Natural killer cell (primary cell): ENCODE measurements at regions not wholly inside any gene's neighbourhood (a gene's known extent, or its start where the extent isn't known, plus 50 kb on each side); places are given as distances from the start of the nearest gene placed in this dataset.

Source experiments
- ATAC-seq, 3 donors: fragments of 150-1000 bp in 2 of 3; fragments of 200-7000 bp in 1 of 3; cut with Tn5 transposase; 1 replicate in 1 of 3; 2 replicates in 2 of 3; pipeline ENCODE4 v1.10.0; 2021; ENCODE audit warnings: mild to moderate bottlenecking in 2 of 3, moderate library complexity in 2 of 3
- DNase-seq, 2 donors: peaks; one replicate each; pipeline versions ENCODE4 v3.0.0 to v3.0.0-alpha.2; 2013 to 2021; ENCODE audit warnings: mixed read lengths in 1 of 2
- H3K27ac ChIP-seq: one replicate; pipeline ENCODE4 v1.5.1; 2013; ENCODE audit warnings: mild to moderate bottlenecking, low read length
- H3K27me3 ChIP-seq: one replicate; pipeline ENCODE4 v1.6.1; 2013; ENCODE audit warnings: low read length; ENCODE audit not compliant: control insufficient read depth, insufficient read depth
- H3K36me3 ChIP-seq: one replicate; pipeline ENCODE4 v1.6.1; 2013; ENCODE audit warnings: low read length; ENCODE audit not compliant: control insufficient read depth, insufficient read depth
- H3K4me1 ChIP-seq: one replicate; pipeline ENCODE4 v1.6.1; 2013; ENCODE audit warnings: low read length; ENCODE audit not compliant: control insufficient read depth, insufficient read depth
- H3K4me3 ChIP-seq: one replicate; pipeline ENCODE4 v1.5.1; 2013; ENCODE audit warnings: low read length
- H3K9me3 ChIP-seq: one replicate; pipeline ENCODE4 v1.6.1; 2013; ENCODE audit warnings: low read length; ENCODE audit not compliant: control insufficient read depth, insufficient read depth
- H3K27ac Mint-ChIP-seq, 2 donors: one replicate each; pipeline ENCODE4 v1.8.0; 2022; ENCODE audit warnings: mild to moderate bottlenecking in 2 of 2, mixed read lengths in 2 of 2, moderate library complexity in 1 of 2
- H3K27me3 Mint-ChIP-seq, 2 donors: one replicate each; pipeline ENCODE4 v1.8.0; 2022; ENCODE audit warnings: low read depth in 2 of 2, mixed read lengths in 2 of 2
- H3K36me3 Mint-ChIP-seq: one replicate; pipeline ENCODE4 v1.8.0; 2022; ENCODE audit warnings: mixed read lengths
- H3K4me1 Mint-ChIP-seq, 2 donors: one replicate each; pipeline ENCODE4 v1.8.0; 2022; ENCODE audit warnings: mixed read lengths in 2 of 2
- H3K4me3 Mint-ChIP-seq: one replicate; pipeline ENCODE4 v1.8.0; 2022; ENCODE audit warnings: mild to moderate bottlenecking, moderate library complexity, mixed read lengths
- H3K9me3 Mint-ChIP-seq, 2 donors: one replicate each; pipeline ENCODE4 v1.8.0; 2022; ENCODE audit warnings: mixed read lengths in 2 of 2
- CTCF ChIP-seq: fragments of 200-600 bp; IDR thresholded peaks from one replicate; pipeline ENCODE4 v1.8.0; 2022; ENCODE audit warnings: antibody characterized with exemption
- WGBS: methylation state at CpG from one replicate; pipeline ENCODE4 v1.1.7; 2013; ENCODE audit warnings: missing lambda C conversion rate; ENCODE audit not compliant: insufficient coverage; 5-methylcytosine and 5-hydroxymethylcytosine counted together
- intact Hi-C: fragments of 100-400 bp; cut with micrococcal nuclease; formaldehyde crosslinking; loops from one replicate; pipeline ENCODE4 v1.14.2; 2022

- peaks cover 2% of the 10 kb centered on the region for H3K27me3 ChIP-seq
- Mint-ChIP-seq H3K4me3 (no peak overlapping the region), H3K4me1 (no peaks in the 10 kb centered on the region), H3K27me3 (peaks cover 20 to 23% of the 10 kb centered on the region in 2 donors), H3K9me3 (no peaks in the 10 kb centered on the region), H3K27ac (no peak overlapping the region), H3K36me3 (no peaks in the 10 kb centered on the region)
- ATAC-seq, result no peak
- no peak overlapping the region for H3K27ac ChIP-seq
- H3K9me3 ChIP-seq, result no peaks in the 10 kb centered on the region
- TF ChIP-seq CTCF, result no peak
- intact Hi-C loops, result no loop called here
- no peak overlapping the region for H3K4me3 ChIP-seq
- DNase-seq, result no peak
- H3K36me3 ChIP-seq, result no peaks in the 10 kb centered on the region
- no peaks in the 10 kb centered on the region for H3K4me1 ChIP-seq
Observed at GRCh38 chr10:89134963-89135362, 72.2 kb downstream of the CH25H start.

DNA sequence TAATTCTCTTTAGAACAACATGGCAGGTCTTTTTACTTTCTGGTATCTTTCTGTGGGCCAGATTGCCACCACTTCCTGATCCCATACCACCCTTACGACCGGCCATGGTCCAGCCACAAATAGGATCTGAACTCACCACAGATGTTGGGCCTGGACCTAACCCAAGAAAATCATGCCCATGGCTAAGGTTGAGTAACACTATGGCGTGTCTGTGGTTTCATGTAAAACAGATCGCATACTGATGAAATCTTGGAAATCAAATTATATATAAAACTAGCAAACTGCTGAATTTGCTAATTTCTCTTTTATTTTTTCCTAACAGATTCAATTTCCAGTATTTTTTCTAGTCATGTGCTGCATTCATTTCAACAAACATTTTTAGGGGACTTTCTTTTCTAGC, 77.2 kb downstream of the CH25H start:
- Histone ChIP-seq H3K36me3 (no peaks in the 10 kb centered on the region), H3K4me3 (no peak overlapping the region), H3K9me3 (no peaks in the 10 kb centered on the region), H3K4me1 (no peaks in the 10 kb centered on the region), H3K27me3 (peaks cover 2% of the 10 kb centered on the region), H3K27ac (no peak overlapping the region)
- no peak for TF ChIP-seq CTCF
- no peak for DNase-seq
- no peak for ATAC-seq
- intact Hi-C loops, result no loop called here
- Mint-ChIP-seq H3K36me3 (no peaks in the 10 kb centered on the region), H3K27me3 (peaks cover 17 to 34% of the 10 kb centered on the region in 2 donors), H3K27ac (no peak overlapping the region), H3K4me1 (no peaks in the 10 kb centered on the region), H3K4me3 (no peak overlapping the region), H3K9me3 (no peaks in the 10 kb centered on the region)
- 27% methylated on average over 3 of the region's 4 CpGs for WGBS

- DNase-seq (no peak), ATAC-seq (no peak)
- H3K4me1 ChIP-seq, result no peaks in the 10 kb centered on the region
- no peak overlapping the region for H3K27ac ChIP-seq
- peaks cover 19 to 24% of the 10 kb centered on the region in 2 donors for H3K27me3 Mint-ChIP-seq
- no peaks in the 10 kb centered on the region for H3K9me3 Mint-ChIP-seq
- H3K4me3 ChIP-seq, result no peak overlapping the region
- no peak overlapping the region for H3K4me3 Mint-ChIP-seq
- H3K27ac Mint-ChIP-seq, result no peak overlapping the region
- peaks cover 2% of the 10 kb centered on the region for H3K27me3 ChIP-seq
- TF ChIP-seq CTCF, result no peak
- no peaks in the 10 kb centered on the region for H3K36me3 Mint-ChIP-seq
- no peaks in the 10 kb centered on the region for H3K9me3 ChIP-seq
- no peaks in the 10 kb centered on the region for H3K4me1 Mint-ChIP-seq
- 76% methylated on average over 4 of the region's 4 CpGs for WGBS
- H3K36me3 ChIP-seq, result no peaks in the 10 kb centered on the region
- intact Hi-C loops, result no loop called here
Observed at GRCh38 chr10:89122433-89123051, 84.6 kb downstream of the CH25H start.

DNA sequence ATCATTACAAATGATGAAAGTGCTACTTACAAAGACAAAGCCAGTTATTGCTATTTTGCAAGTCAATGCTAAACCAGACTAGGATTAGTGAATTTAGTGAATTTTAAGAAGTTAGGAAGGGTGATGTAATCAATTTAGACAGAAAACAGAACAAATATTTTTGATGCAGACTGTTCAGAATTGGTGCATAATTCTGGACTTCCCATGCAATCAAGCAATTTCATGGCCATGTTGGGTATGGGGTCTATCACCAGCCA, 85.4 kb downstream of the CH25H start:
- ATAC-seq, result no peak
- Histone ChIP-seq H3K27ac (no peak overlapping the region), H3K27me3 (peaks cover 4% of the 10 kb centered on the region), H3K4me1 (no peaks in the 10 kb centered on the region), H3K9me3 (no peaks in the 10 kb centered on the region), H3K36me3 (no peaks in the 10 kb centered on the region), H3K4me3 (no peak overlapping the region)
- intact Hi-C loops, result no loop called here
- DNase-seq, result no peak
- Mint-ChIP-seq H3K27me3 (peaks cover 24 to 28% of the 10 kb centered on the region in 2 donors), H3K36me3 (no peaks in the 10 kb centered on the region), H3K27ac (no peak overlapping the region), H3K9me3 (no peaks in the 10 kb centered on the region), H3K4me3 (no peak overlapping the region), H3K4me1 (no peaks in the 10 kb centered on the region)
- TF ChIP-seq CTCF, result no peak
